ENCODE measurements at regions not wholly inside any gene's neighbourhood (a gene's known extent, or its start where the extent isn't known, plus 50 kb on each side); places are given as distances from the start of the nearest gene placed in this dataset.
"Not testable (repeated sequence)": the region's sequence is repeated elsewhere in the genome, so short reads cannot be mapped to it uniquely, and the experiment has no call there.

GRCh38 chr16:88230276-88230966 is 152.3 kb upstream of the ZNF469 start:
- not testable (repeated sequence) for TF ChIP-seq CTCF, POLR2A (IDR thresholded peaks at IDR 0.05)
